ENCODE measurements at regions not wholly inside any gene's neighbourhood (a gene's known extent, or its start where the extent isn't known, plus 50 kb on each side); places are given as distances from the start of the nearest gene placed in this dataset.
A peak's percentile ranks its signal among the peaks of the same experiment; 100 is the strongest.

- TF ChIP-seq CTCF (IDR thresholded peaks at IDR 0.05; ENCODE audit: insufficient read depth, low read length, missing control alignments) = no peak
- H3K4me3 ChIP-seq (ENCODE audit: low read depth, low read length) = no peak overlapping the region
- DNase-seq (ENCODE audit: low read depth, low spot score) = no peak
- ChIA-PET CTCF (no interaction called here), POLR2A (no interaction called here)
Observed at GRCh38 chr12:67803278-67803993, 154.9 kb downstream of the DYRK2 start.

GRCh38 chr12:67804168-67804567, 155.6 kb downstream of the DYRK2 start:
- no peak for TF ChIP-seq CTCF (IDR thresholded peaks at IDR 0.05; ENCODE audit: insufficient read depth, low read length, missing control alignments)
- CTCF ChIA-PET = no interaction called here
- H3K4me3 ChIP-seq (ENCODE audit: low read depth, low read length) = no peak overlapping the region
- POLR2A ChIA-PET = no interaction called here
- DNase-seq (ENCODE audit: low read depth, low spot score) = no peak

- TF ChIP-seq CTCF (IDR thresholded peaks at IDR 0.05; ENCODE audit: insufficient read depth, low read length, missing control alignments) = no peak
- POLR2A ChIA-PET = no interaction called here
- DNase-seq (ENCODE audit: low read depth, low spot score) = no peak
Observed at GRCh38 chr12:67807814-67808213, 159.3 kb downstream of the DYRK2 start.

GRCh38 chr12:67810166-67810565, 161.6 kb downstream of the DYRK2 start:
- POLR2A ChIA-PET = no interaction called here

More at GRCh38 chr12:67807814-67808213, 159.3 kb downstream of the DYRK2 start:
- CTCF ChIA-PET = no interaction called here
- H3K4me3 ChIP-seq (ENCODE audit: low read depth, low read length) = no peak overlapping the region; the same call in 1 of the 2 replicates

GRCh38 chr12:67811437-67812361, 163.2 kb downstream of the DYRK2 start:
- POLR2A ChIA-PET = no interaction called here
- CTCF ChIA-PET = interaction anchor here (1.4 kb wide), 1 partner anchor 130 kb away, joined by 3 read pairs; no protein-coding TSS in a partner anchor

More at GRCh38 chr12:67810166-67810565, 161.6 kb downstream of the DYRK2 start:
- CTCF ChIA-PET = no interaction called here
- DNase-seq (ENCODE audit: low read depth, low spot score) = no peak
- H3K4me3 ChIP-seq (ENCODE audit: low read depth, low read length) = no peak overlapping the region
- TF ChIP-seq CTCF (IDR thresholded peaks at IDR 0.05; ENCODE audit: insufficient read depth, low read length, missing control alignments) = no peak

More at GRCh38 chr12:67811437-67812361, 163.2 kb downstream of the DYRK2 start:
- H3K4me3 ChIP-seq (ENCODE audit: low read depth, low read length) = no peak overlapping the region
- no peak for TF ChIP-seq CTCF (IDR thresholded peaks at IDR 0.05; ENCODE audit: insufficient read depth, low read length, missing control alignments)
- peak; percentile 46 for DNase-seq (ENCODE audit: low read depth, low spot score)

Data from AG04449 (cell line).